HCT116 (cell line): ENCODE measurements at regions not wholly inside any gene's neighbourhood (a gene's known extent, or its start where the extent isn't known, plus 50 kb on each side); places are given as distances from the start of the nearest gene placed in this dataset.

Experiments used
- ATAC-seq: fragments of 200-7000 bp; cut with Tn5 transposase; 2 replicates; pipeline ENCODE4 v1.9.1; 2020; ENCODE audit warnings: mild to moderate bottlenecking, moderate library complexity
- BruUV-seq: library from RNA; stranded (reverse); fragments of 400-500 nt; replicated peaks from 2 replicates; lab custom pipeline; 2021; lab: Mats Ljungman, UMichigan
- CTCF ChIA-PET: fragments of 300-600 bp; sonication (Branson Sonifier 250); formaldehyde crosslinking; loops from one replicate; lab custom pipeline; 2021; ENCODE audit warnings: antibody characterized with exemption; lab: Charles Lee
- POLR2A ChIA-PET: fragments of 300-600, 350-600 bp; sonication (Branson Sonifier 250); formaldehyde crosslinking; loops from one replicate; lab custom pipeline; 2021; ENCODE audit warnings: antibody characterized with exemption; lab: Charles Lee
- RAD21 ChIA-PET, 2 experiments: fragments of 300-600 bp; sonication (Branson Sonifier 250); formaldehyde crosslinking; loops; one replicate each; lab custom pipeline; 2023; ENCODE audit warnings: low total read pairs in 2 of 2; ENCODE audit not compliant: uncharacterized antibody in 2 of 2, unreplicated experiment in 2 of 2, low non-redundant PET in 1 of 2; lab: Charles Lee
- DNase-seq: peaks from one replicate; pipeline ENCODE4 v3.0.0-alpha.2; 2010; ENCODE audit warnings: low read depth, low spot score
- H2AFZ ChIP-seq: fragments of 200-600 bp; shearing (Covaris generic), sonication (generic); 2 replicates; pipeline ENCODE4 v1.6.1; 2017; ENCODE audit warnings: low read depth, mixed run types, mixed read lengths, antibody characterized with exemption, low read length; ENCODE audit not compliant: poor library complexity, severe bottlenecking
- H3K27ac ChIP-seq: 2 replicates; pipeline ENCODE4 v1.5.1; 2012; ENCODE audit warnings: low read depth, low read length
- H3K27me3 ChIP-seq: fragments of 200-600 bp; sonication (generic); 2 replicates; pipeline ENCODE4 v1.6.1; 2016; ENCODE audit warnings: mixed run types, low read length, mixed read lengths; ENCODE audit not compliant: insufficient read depth
- H3K36me3 ChIP-seq, 2 experiments: fragments of 200-500 bp in 1 of 2; fragments of 200-600 bp in 1 of 2; sonication (Bioruptor generic) in 1 of 2; sonication (generic) in 1 of 2; 2 replicates each; pipeline versions ENCODE4 v1.5.1 to v1.6.1; 2014 to 2016; ENCODE audit warnings: low read length in 2 of 2, inconsistent platforms in 1 of 2, mixed read lengths in 1 of 2, mixed run types in 1 of 2; ENCODE audit not compliant: insufficient read depth in 2 of 2, control insufficient read depth in 1 of 2
- H3K4me1 ChIP-seq, 2 experiments: fragments of 200-600 bp in 1 of 2; sonication (generic) in 1 of 2; 2 replicates each; pipeline versions ENCODE4 v1.5.1 to v1.6.1; 2012 to 2017; ENCODE audit warnings: low read length in 2 of 2, inconsistent platforms in 1 of 2, mild to moderate bottlenecking in 1 of 2, mixed read lengths in 1 of 2, mixed run types in 1 of 2, moderate library complexity in 1 of 2; ENCODE audit not compliant: insufficient read depth in 2 of 2, control insufficient read depth in 1 of 2
- H3K4me2 ChIP-seq: fragments of 200-600 bp; sonication (generic); 2 replicates; pipeline ENCODE4 v1.6.1; 2017; ENCODE audit warnings: mixed run types, low read length, mixed read lengths
- H3K4me3 ChIP-seq, 2 experiments: fragments of 200-600 bp in 1 of 2; sonication (generic) in 1 of 2; replicated peaks in 1 of 2; 2 replicates each; pipeline ENCODE4 v1.5.1; 2011 to 2016; ENCODE audit warnings: low read length in 2 of 2, control low read depth in 1 of 2, low read depth in 1 of 2, mild to moderate bottlenecking in 1 of 2, mixed read lengths in 1 of 2, mixed run types in 1 of 2
- H3K79me2 ChIP-seq: fragments of 200-600 bp; sonication (generic); 2 replicates; pipeline ENCODE4 v1.6.1; 2017; ENCODE audit warnings: mild to moderate bottlenecking, mixed run types, low read length, moderate library complexity, mixed read lengths; ENCODE audit not compliant: insufficient read depth
- H3K9ac ChIP-seq: fragments of 200-600 bp; sonication (generic); 2 replicates; pipeline ENCODE4 v1.6.1; 2016; ENCODE audit warnings: low read length, mixed read lengths
- H3K9me2 ChIP-seq: fragments of 200-600 bp; sonication (generic), shearing (Covaris generic); 2 replicates; pipeline ENCODE4 v1.6.1; 2017; ENCODE audit warnings: mixed run types, mild to moderate bottlenecking, moderate library complexity; ENCODE audit not compliant: insufficient read depth
- H3K9me3 ChIP-seq, 2 experiments: fragments of 200-500 bp in 1 of 2; fragments of 200-600 bp in 1 of 2; sonication (Bioruptor generic) in 1 of 2; sonication (generic) in 1 of 2; 2 replicates each; pipeline ENCODE4 v1.6.1; 2014 to 2017; ENCODE audit warnings: low read length in 2 of 2, mixed read lengths in 2 of 2, inconsistent platforms in 1 of 2, low read depth in 1 of 2, mild to moderate bottlenecking in 1 of 2, mixed run types in 1 of 2, moderate library complexity in 1 of 2; ENCODE audit not compliant: control insufficient read depth in 1 of 2, insufficient read depth in 1 of 2
- H4K20me1 ChIP-seq: fragments of 200-600 bp; sonication (generic), shearing (Covaris generic); 2 replicates; pipeline ENCODE4 v1.6.1; 2017; ENCODE audit warnings: mixed run types, mild to moderate bottlenecking, moderate library complexity; ENCODE audit not compliant: insufficient read depth
- CBX3 ChIP-seq: IDR thresholded peaks from 2 replicates; pipeline ENCODE4 v1.6.1; 2012; ENCODE audit warnings: low read depth
- EGR1 ChIP-seq: IDR thresholded peaks from 2 replicates; pipeline ENCODE4 v1.6.1; 2012; ENCODE audit warnings: low read depth
- ELF1 ChIP-seq: IDR thresholded peaks from 2 replicates; pipeline ENCODE4 v1.6.1; 2012; ENCODE audit warnings: low read depth, borderline replicate concordance
- EZH2 ChIP-seq: fragments of 200-600 bp; sonication (generic); IDR thresholded peaks from 2 replicates; pipeline ENCODE4 v1.6.1; 2017; ENCODE audit warnings: antibody characterized with exemption, mixed run types
- FOSL1 ChIP-seq: IDR thresholded peaks from 2 replicates; pipeline ENCODE4 v1.6.1; 2012; ENCODE audit warnings: low read depth
- JUND ChIP-seq: IDR thresholded peaks from 2 replicates; pipeline ENCODE4 v1.6.1; 2012
- POLR2AphosphoS5 ChIP-seq: IDR thresholded peaks from 2 replicates; pipeline ENCODE4 v1.6.1; 2011; ENCODE audit warnings: mild to moderate bottlenecking, low read depth, low read length, moderate library complexity
- RAD21 ChIP-seq: IDR thresholded peaks from 2 replicates; pipeline ENCODE4 v1.6.1; 2012; ENCODE audit warnings: low read depth, mild to moderate bottlenecking
- SIN3A ChIP-seq: IDR thresholded peaks from 2 replicates; pipeline ENCODE4 v1.6.1; 2012; ENCODE audit warnings: low read depth
- SP1 ChIP-seq: IDR thresholded peaks from 2 replicates; pipeline ENCODE4 v1.6.1; 2012; ENCODE audit warnings: low read depth
- SRF ChIP-seq: IDR thresholded peaks from 2 replicates; pipeline ENCODE4 v1.6.1; 2012; ENCODE audit warnings: low read depth
- YY1 ChIP-seq: IDR thresholded peaks from 2 replicates; pipeline ENCODE4 v1.6.1; 2011; ENCODE audit warnings: low read length, low read depth, moderate library complexity, mild to moderate bottlenecking; ENCODE audit not compliant: insufficient replicate concordance; ENCODE audit errors: extremely low read depth
- ZNF274 ChIP-seq: fragments of 200-500 bp; sonication (Bioruptor generic); IDR thresholded peaks from 2 replicates; pipeline ENCODE4 v1.6.1; 2014; ENCODE audit warnings: mild to moderate bottlenecking, low read depth, low read length, inconsistent platforms
- intact Hi-C: fragments of 100-400 bp; cut with micrococcal nuclease; formaldehyde crosslinking; loops from 2 replicates; pipeline ENCODE4 v1.10.0; 2022
- TF ChIP-seq, protein P1 (sequence below): IDR thresholded peaks from 2 replicates; pipeline ENCODE4 v1.6.1; 2012
- TF ChIP-seq, protein P2 (sequence below): IDR thresholded peaks from 2 replicates; pipeline ENCODE4 v1.6.1; 2012; ENCODE audit warnings: low read depth
- TF ChIP-seq, protein P3 (sequence below): IDR thresholded peaks from 2 replicates; pipeline ENCODE4 v1.6.1; 2012
- TF ChIP-seq, protein P4 (sequence below): IDR thresholded peaks from 2 replicates; pipeline ENCODE4 v1.6.1; 2011; ENCODE audit warnings: mild to moderate bottlenecking, low read length, moderate library complexity; ENCODE audit not compliant: insufficient replicate concordance; ENCODE audit errors: extremely low read depth

DNA sequence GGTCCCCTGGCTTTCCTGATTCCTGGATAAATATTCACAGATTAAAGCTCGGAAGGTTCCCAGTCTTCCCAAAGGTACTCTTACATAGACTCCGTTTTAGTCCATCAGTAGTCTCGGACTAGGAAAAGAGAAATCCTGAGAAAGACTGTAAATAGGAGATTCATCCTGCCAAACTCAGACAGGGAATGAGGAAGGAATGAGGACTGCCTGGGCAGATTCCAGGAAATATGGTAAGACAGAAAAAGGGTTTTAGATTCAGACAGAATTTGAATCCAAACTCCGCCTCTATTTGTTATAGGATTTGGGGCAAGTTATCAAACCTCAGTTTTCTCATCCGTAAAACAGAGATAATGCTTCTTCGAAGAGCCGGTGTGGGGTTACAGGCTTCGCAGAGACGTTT lies 77.8 kb upstream of the VGLL4 start:
- DNase-seq = no peak
- Histone ChIP-seq H3K4me2 (peak overlapping the region; percentile 95), H3K9me2 (no peaks in the 10 kb centered on the region), H2AFZ (peak overlapping the region; percentile 38), H3K9ac (peak overlapping the region; percentile 76; the same call in 1 of the 2 replicates), H3K27ac (peak overlapping the region; percentile 80; the same call in 1 of the 2 replicates), H3K9me3 (no peaks in the 10 kb centered on the region), H3K36me3 (no peaks in the 10 kb centered on the region), H3K4me3 (peak overlapping the region in 1 of 2 experiments; percentile 81; a peak in 3 of 4 replicates), H3K27me3 (peaks cover 15% of the 10 kb centered on the region; the same call in 1 of the 2 replicates), H3K4me1 (peaks cover 19 to 30% of the 10 kb centered on the region in 2 experiments), H4K20me1 (no peaks in the 10 kb centered on the region), H3K79me2 (peaks cover 27% of the 10 kb centered on the region)
- no peak for ATAC-seq
- no TSS peak for BruUV-seq
- TF ChIP-seq JUND (no peak), RAD21 (no peak), EGR1 (no peak), EZH2 (no peak), SIN3A (no peak), POLR2AphosphoS5 (no peak), FOSL1 (no peak), SP1 (no peak), ZNF274 (no peak), ELF1 (no peak), CBX3 (no peak), YY1 (no peak), SRF (no peak)
- TF ChIP-seq, protein P1, sequence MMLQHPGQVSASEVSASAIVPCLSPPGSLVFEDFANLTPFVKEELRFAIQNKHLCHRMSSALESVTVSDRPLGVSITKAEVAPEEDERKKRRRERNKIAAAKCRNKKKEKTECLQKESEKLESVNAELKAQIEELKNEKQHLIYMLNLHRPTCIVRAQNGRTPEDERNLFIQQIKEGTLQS = no peak
- TF ChIP-seq, protein P2, sequence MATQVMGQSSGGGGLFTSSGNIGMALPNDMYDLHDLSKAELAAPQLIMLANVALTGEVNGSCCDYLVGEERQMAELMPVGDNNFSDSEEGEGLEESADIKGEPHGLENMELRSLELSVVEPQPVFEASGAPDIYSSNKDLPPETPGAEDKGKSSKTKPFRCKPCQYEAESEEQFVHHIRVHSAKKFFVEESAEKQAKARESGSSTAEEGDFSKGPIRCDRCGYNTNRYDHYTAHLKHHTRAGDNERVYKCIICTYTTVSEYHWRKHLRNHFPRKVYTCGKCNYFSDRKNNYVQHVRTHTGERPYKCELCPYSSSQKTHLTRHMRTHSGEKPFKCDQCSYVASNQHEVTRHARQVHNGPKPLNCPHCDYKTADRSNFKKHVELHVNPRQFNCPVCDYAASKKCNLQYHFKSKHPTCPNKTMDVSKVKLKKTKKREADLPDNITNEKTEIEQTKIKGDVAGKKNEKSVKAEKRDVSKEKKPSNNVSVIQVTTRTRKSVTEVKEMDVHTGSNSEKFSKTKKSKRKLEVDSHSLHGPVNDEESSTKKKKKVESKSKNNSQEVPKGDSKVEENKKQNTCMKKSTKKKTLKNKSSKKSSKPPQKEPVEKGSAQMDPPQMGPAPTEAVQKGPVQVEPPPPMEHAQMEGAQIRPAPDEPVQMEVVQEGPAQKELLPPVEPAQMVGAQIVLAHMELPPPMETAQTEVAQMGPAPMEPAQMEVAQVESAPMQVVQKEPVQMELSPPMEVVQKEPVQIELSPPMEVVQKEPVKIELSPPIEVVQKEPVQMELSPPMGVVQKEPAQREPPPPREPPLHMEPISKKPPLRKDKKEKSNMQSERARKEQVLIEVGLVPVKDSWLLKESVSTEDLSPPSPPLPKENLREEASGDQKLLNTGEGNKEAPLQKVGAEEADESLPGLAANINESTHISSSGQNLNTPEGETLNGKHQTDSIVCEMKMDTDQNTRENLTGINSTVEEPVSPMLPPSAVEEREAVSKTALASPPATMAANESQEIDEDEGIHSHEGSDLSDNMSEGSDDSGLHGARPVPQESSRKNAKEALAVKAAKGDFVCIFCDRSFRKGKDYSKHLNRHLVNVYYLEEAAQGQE = no peak
- TF ChIP-seq, protein P3, sequence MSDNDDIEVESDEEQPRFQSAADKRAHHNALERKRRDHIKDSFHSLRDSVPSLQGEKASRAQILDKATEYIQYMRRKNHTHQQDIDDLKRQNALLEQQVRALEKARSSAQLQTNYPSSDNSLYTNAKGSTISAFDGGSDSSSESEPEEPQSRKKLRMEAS = no peak
- TF ChIP-seq, protein P4, sequence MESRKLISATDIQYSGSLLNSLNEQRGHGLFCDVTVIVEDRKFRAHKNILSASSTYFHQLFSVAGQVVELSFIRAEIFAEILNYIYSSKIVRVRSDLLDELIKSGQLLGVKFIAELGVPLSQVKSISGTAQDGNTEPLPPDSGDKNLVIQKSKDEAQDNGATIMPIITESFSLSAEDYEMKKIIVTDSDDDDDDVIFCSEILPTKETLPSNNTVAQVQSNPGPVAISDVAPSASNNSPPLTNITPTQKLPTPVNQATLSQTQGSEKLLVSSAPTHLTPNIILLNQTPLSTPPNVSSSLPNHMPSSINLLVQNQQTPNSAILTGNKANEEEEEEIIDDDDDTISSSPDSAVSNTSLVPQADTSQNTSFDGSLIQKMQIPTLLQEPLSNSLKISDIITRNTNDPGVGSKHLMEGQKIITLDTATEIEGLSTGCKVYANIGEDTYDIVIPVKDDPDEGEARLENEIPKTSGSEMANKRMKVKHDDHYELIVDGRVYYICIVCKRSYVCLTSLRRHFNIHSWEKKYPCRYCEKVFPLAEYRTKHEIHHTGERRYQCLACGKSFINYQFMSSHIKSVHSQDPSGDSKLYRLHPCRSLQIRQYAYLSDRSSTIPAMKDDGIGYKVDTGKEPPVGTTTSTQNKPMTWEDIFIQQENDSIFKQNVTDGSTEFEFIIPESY = no peak
- POLR2A ChIA-PET = no interaction called here
- intact Hi-C loops = loop anchor here (5.0 kb wide), 1 partner anchor 51 kb away; no protein-coding TSS in a partner anchor
- RAD21 ChIA-PET = no interaction called here
- CTCF ChIA-PET = no interaction called here
